Naive thymus-derived CD4-positive, alpha-beta T cell (primary cell): ENCODE measurements at regions not wholly inside any gene's neighbourhood (a gene's known extent, or its start where the extent isn't known, plus 50 kb on each side); places are given as distances from the start of the nearest gene placed in this dataset.

ENCODE experiments used
- ATAC-seq: fragments of 150-1000 bp; cut with Tn5 transposase; 2 replicates; pipeline ENCODE4 v1.10.0; 2021; ENCODE audit warnings: mild to moderate bottlenecking, moderate library complexity
- CTCF ChIA-PET: fragments of 350-600 bp; sonication (Branson Sonifier 250); formaldehyde crosslinking; loops from one replicate; lab custom pipeline; 2021; ENCODE audit warnings: antibody characterized with exemption; lab: Charles Lee
- POLR2A ChIA-PET: fragments of 350-600 bp; sonication (Branson Sonifier 250); formaldehyde crosslinking; loops from one replicate; lab custom pipeline; 2021; ENCODE audit warnings: antibody characterized with exemption, inconsistent platforms; lab: Charles Lee
- DNase-seq, 9 donors: peaks; one replicate each; pipeline versions ENCODE4 v3.0.0 to v3.0.0-alpha.2; 2020 to 2022; ENCODE audit warnings: mixed read lengths in 1 of 9
- H3K27ac ChIP-seq: one replicate; pipeline ENCODE4 v1.7.0; 2013; ENCODE audit warnings: mild to moderate bottlenecking, low read depth, low read length, moderate library complexity
- H3K27me3 ChIP-seq, 2 donors: one replicate each; pipeline ENCODE4 v1.7.0; 2013; ENCODE audit warnings: low read length in 2 of 2, mild to moderate bottlenecking in 2 of 2, moderate library complexity in 2 of 2; ENCODE audit not compliant: control insufficient read depth in 2 of 2, insufficient read depth in 2 of 2
- H3K36me3 ChIP-seq, 3 experiments: 1 replicate in 2 of 3; 2 replicates in 1 of 3; pipeline ENCODE4 v1.7.0; 2013; ENCODE audit warnings: low read length in 3 of 3, mild to moderate bottlenecking in 3 of 3, moderate library complexity in 1 of 3; ENCODE audit not compliant: insufficient read depth in 3 of 3, control insufficient read depth in 2 of 3
- H3K4me1 ChIP-seq, 2 donors: one replicate each; pipeline ENCODE4 v1.7.0; 2013; ENCODE audit warnings: low read length in 2 of 2, mild to moderate bottlenecking in 2 of 2, moderate library complexity in 1 of 2; ENCODE audit not compliant: control insufficient read depth in 2 of 2, insufficient read depth in 2 of 2
- H3K4me3 ChIP-seq: 2 replicates; pipeline ENCODE4 v1.7.0; 2013; ENCODE audit warnings: mild to moderate bottlenecking, low read length
- H3K9me3 ChIP-seq, 3 experiments: 1 replicate in 2 of 3; 2 replicates in 1 of 3; pipeline ENCODE4 v1.7.0; 2013; ENCODE audit warnings: low read length in 3 of 3; ENCODE audit not compliant: control insufficient read depth in 2 of 3
- H3K27ac Mint-ChIP-seq, 9 donors: one replicate each; pipeline ENCODE4 v1.8.0; 2020 to 2022; ENCODE audit warnings: mixed read lengths in 9 of 9, mild to moderate bottlenecking in 8 of 9, moderate library complexity in 5 of 9, inconsistent platforms in 2 of 9
- H3K27me3 Mint-ChIP-seq, 5 donors: one replicate each; pipeline ENCODE4 v1.8.0; 2021 to 2022; ENCODE audit warnings: mixed read lengths in 5 of 5, mild to moderate bottlenecking in 1 of 5
- H3K36me3 Mint-ChIP-seq, 5 donors: one replicate each; pipeline ENCODE4 v1.8.0; 2020 to 2022; ENCODE audit warnings: mixed read lengths in 5 of 5, mild to moderate bottlenecking in 3 of 5, inconsistent platforms in 1 of 5
- H3K4me1 Mint-ChIP-seq, 7 donors: one replicate each; pipeline ENCODE4 v1.8.0; 2020 to 2022; ENCODE audit warnings: mixed read lengths in 7 of 7, mild to moderate bottlenecking in 3 of 7, inconsistent platforms in 1 of 7
- H3K4me3 Mint-ChIP-seq, 10 donors: one replicate each; pipeline ENCODE4 v1.8.0; 2020 to 2022; ENCODE audit warnings: mild to moderate bottlenecking in 10 of 10, mixed read lengths in 10 of 10, moderate library complexity in 6 of 10, inconsistent platforms in 2 of 10
- H3K9me3 Mint-ChIP-seq, 11 donors: one replicate each; pipeline ENCODE4 v1.8.0; 2020 to 2022; ENCODE audit warnings: mixed read lengths in 11 of 11, mild to moderate bottlenecking in 4 of 11, inconsistent platforms in 1 of 11, moderate library complexity in 1 of 11
- intact Hi-C, 2 donors: fragments of 100-400 bp; cut with micrococcal nuclease; formaldehyde crosslinking; loops; one replicate each; pipeline ENCODE4 v1.15.1; 2023

DNA sequence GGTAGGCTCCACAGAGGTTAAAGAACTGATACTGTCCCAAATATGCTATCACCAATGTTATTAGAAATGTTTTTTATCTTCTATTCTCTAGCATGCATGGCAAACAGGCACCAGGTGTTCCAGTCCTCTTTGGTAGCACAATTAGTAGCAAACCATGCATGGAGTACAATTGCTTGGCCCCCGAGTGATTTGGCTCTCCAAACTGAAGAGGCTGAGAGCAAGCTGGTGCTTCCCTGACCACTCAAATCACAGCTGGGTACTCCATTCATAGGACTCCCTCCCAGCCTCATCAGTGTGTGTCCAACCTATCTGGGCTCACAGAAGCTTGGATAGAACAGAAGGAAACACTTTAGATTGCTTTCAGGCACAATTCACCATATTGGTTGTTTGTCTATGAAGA, 93.4 kb downstream of the DIO2 start:
- Histone ChIP-seq H3K9me3 (no peaks in the 10 kb centered on the region), H3K4me3 (no peak overlapping the region), H3K4me1 (no peaks in the 10 kb centered on the region), H3K27ac (no peak overlapping the region), H3K27me3 (no peaks in the 10 kb centered on the region), H3K36me3 (no peaks in the 10 kb centered on the region)
- intact Hi-C loops = no loop called here
- ChIA-PET CTCF (no interaction called here), POLR2A (no interaction called here)
- ATAC-seq (no peak), DNase-seq (no peak)
- no peaks in the 10 kb centered on the region for H3K27me3 Mint-ChIP-seq
- H3K27ac Mint-ChIP-seq = no peak overlapping the region
- no peaks in the 10 kb centered on the region for H3K36me3 Mint-ChIP-seq
- H3K9me3 Mint-ChIP-seq = peaks cover 3 to 25% (median 13%) of the 10 kb centered on the region in 11 donors
- H3K4me3 Mint-ChIP-seq = no peak overlapping the region
- H3K4me1 Mint-ChIP-seq = no peaks in the 10 kb centered on the region

DNA sequence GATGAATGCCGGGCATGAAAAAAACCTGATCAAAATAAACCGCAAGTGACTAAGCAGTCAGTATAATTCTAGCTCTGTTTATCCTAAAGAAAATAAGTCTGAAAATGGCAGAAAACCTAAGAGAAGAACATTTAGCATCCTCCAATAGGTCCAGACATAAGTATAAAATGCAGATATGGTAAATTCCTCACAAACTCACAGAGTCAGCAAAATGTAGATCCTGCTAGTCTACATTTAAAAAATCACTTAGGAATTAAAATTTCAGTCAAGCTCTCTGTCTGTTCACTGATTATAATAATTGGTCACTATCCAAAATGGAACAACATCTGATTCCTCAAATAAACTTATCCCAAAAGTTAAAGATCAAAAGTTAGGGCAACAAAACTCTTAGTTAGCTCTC, 95.1 kb downstream of the DIO2 start:
- H3K9me3 ChIP-seq = no peaks in the 10 kb centered on the region
- ChIA-PET CTCF (no interaction called here), POLR2A (no interaction called here)
- no peak for ATAC-seq
- H3K9me3 Mint-ChIP-seq = peaks cover under 1 to 19% (median 4%) of the 10 kb centered on the region in 11 donors
- no peak overlapping the region for H3K27ac ChIP-seq
- no peaks in the 10 kb centered on the region for H3K27me3 ChIP-seq
- DNase-seq = no peak
- H3K27me3 Mint-ChIP-seq = no peaks in the 10 kb centered on the region
- no peak overlapping the region for H3K27ac Mint-ChIP-seq
- no peaks in the 10 kb centered on the region for H3K4me1 ChIP-seq
- no peak overlapping the region for H3K4me3 Mint-ChIP-seq
- no peaks in the 10 kb centered on the region for H3K36me3 ChIP-seq
- no peaks in the 10 kb centered on the region for H3K4me1 Mint-ChIP-seq
- intact Hi-C loops = no loop called here
- H3K4me3 ChIP-seq = no peak overlapping the region
- no peaks in the 10 kb centered on the region for H3K36me3 Mint-ChIP-seq

DNA sequence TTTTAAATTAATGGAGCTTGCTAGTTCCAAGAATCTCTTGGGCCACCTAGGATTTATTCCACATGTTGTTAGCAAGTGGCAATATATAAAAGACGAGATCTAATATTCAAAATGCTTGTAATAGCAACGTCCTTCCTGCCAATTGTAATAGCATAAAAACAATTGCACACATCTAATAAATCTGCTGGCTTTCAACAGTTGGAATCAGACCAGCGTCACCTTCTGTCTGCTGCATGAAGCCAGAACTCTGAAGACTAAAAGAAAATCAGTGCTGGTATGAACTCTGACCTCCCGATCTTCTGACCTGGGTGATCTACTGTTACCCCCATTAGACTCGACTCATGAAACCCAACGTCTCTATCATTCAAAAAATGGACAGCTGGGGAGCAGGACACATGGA, 100.6 kb downstream of the DIO2 start:
- H3K9me3 ChIP-seq = no peaks in the 10 kb centered on the region
- H3K4me3 ChIP-seq = no peak overlapping the region
- ATAC-seq (no peak), DNase-seq (no peak)
- H3K27ac Mint-ChIP-seq = no peak overlapping the region
- CTCF ChIA-PET = no interaction called here
- peaks cover 0 to 18% (median 3%) of the 10 kb centered on the region in 11 donors for H3K9me3 Mint-ChIP-seq
- intact Hi-C loops = no loop called here
- no peaks in the 10 kb centered on the region for H3K27me3 Mint-ChIP-seq
- H3K4me3 Mint-ChIP-seq = no peak overlapping the region
- H3K27ac ChIP-seq = no peak overlapping the region
- H3K36me3 ChIP-seq = no peaks in the 10 kb centered on the region
- POLR2A ChIA-PET = no interaction called here
- no peaks in the 10 kb centered on the region for H3K4me1 Mint-ChIP-seq
- no peaks in the 10 kb centered on the region for H3K4me1 ChIP-seq
- no peaks in the 10 kb centered on the region for H3K36me3 Mint-ChIP-seq
- H3K27me3 ChIP-seq = no peaks in the 10 kb centered on the region

DNA sequence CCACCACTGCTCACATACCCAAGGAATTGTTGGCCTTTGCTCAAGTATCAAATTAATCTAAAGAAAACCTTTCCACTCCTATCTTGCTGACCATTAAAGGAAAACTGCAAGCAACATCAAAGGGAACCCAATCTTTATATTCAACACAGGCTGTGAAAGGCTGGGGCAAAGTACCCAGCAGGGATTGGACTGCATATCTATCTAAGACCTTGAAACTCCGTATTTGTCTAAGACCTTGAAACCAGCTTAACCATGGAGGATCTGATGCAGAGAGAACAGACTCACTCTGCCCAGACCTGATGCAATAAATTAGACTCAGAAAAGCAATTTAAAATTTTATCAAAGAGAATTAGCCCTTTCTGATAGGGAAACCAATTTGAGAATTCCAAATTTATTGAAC, 102.2 kb downstream of the DIO2 start:
- no peak overlapping the region for H3K4me3 Mint-ChIP-seq
- CTCF ChIA-PET = no interaction called here
- ATAC-seq = no peak

DNA sequence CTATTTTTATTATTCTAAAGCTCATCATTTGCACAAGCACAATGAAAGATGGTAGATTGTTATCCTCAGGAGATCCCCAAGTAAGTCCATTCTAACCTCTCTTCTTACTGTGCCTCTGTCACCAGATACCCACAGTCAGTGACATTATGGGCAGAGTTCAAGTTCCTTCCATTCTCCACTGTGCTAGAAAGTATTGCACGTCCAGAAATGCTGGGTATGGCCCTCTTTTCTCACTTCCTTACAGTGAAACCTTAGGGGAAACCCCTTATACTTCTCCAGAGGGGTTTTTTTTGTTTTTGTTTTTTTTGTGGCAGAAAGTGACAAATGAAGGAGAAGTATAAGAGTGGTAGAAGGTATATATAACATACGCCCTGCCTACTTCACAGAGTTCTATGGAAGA, 102.9 kb downstream of the DIO2 start:
- Histone ChIP-seq H3K9me3 (no peaks in the 10 kb centered on the region), H3K27me3 (no peaks in the 10 kb centered on the region), H3K27ac (no peak overlapping the region), H3K4me1 (no peaks in the 10 kb centered on the region), H3K4me3 (no peak overlapping the region), H3K36me3 (no peaks in the 10 kb centered on the region)
- ATAC-seq (no peak), DNase-seq (no peak)
- no peaks in the 10 kb centered on the region for H3K4me1 Mint-ChIP-seq
- POLR2A ChIA-PET = no interaction called here
- intact Hi-C loops = no loop called here
- no peak overlapping the region for H3K27ac Mint-ChIP-seq
- H3K36me3 Mint-ChIP-seq = no peaks in the 10 kb centered on the region
- H3K4me3 Mint-ChIP-seq = no peak overlapping the region
- no peaks in the 10 kb centered on the region for H3K27me3 Mint-ChIP-seq
- CTCF ChIA-PET = no interaction called here
- peaks cover 0 to 18% (median 3%) of the 10 kb centered on the region in 11 donors for H3K9me3 Mint-ChIP-seq

More for the DNA sequence above, 102.2 kb downstream of the DIO2 start:
- Mint-ChIP-seq H3K27me3 (no peaks in the 10 kb centered on the region), H3K9me3 (peaks cover 0 to 18% (median 3%) of the 10 kb centered on the region in 11 donors), H3K4me1 (no peaks in the 10 kb centered on the region), H3K36me3 (no peaks in the 10 kb centered on the region), H3K27ac (no peak overlapping the region)
- Histone ChIP-seq H3K9me3 (no peaks in the 10 kb centered on the region), H3K36me3 (no peaks in the 10 kb centered on the region), H3K27ac (no peak overlapping the region), H3K4me1 (no peaks in the 10 kb centered on the region), H3K4me3 (no peak overlapping the region), H3K27me3 (no peaks in the 10 kb centered on the region)
- DNase-seq = no peak
- intact Hi-C loops = no loop called here
- POLR2A ChIA-PET = no interaction called here

DNA sequence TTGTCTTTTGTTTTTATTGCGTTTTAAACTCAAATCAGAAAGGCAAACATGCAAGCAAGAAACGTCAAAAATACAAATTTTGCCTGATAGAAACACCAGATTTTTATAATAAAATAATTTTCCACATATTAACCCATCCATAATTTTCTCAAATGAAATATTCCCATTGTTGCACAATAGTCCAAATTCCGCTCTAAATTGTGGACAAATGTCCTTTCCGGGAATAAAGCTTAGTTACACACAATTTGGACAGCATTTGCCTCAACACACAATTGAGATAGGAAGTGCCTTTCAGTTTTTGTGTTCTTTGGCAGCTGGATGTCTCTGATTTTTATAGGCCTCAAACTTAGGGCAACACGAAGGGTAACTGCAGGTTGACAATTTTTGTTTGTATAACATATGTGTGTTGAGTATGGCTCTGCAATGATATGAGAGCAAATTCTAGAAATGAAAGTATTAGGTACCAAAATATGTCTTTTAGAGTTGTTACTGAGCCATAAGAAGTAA, 105.8 kb downstream of the DIO2 start:
- Mint-ChIP-seq H3K27me3 (no peaks in the 10 kb centered on the region), H3K4me1 (no peaks in the 10 kb centered on the region), H3K9me3 (peaks cover 0 to 18% (median 3%) of the 10 kb centered on the region in 11 donors), H3K27ac (no peak overlapping the region), H3K4me3 (no peak overlapping the region), H3K36me3 (no peaks in the 10 kb centered on the region)
- H3K4me3 ChIP-seq = no peak overlapping the region
- no peaks in the 10 kb centered on the region for H3K36me3 ChIP-seq
- DNase-seq (no peak), ATAC-seq (no peak)
- no peaks in the 10 kb centered on the region for H3K9me3 ChIP-seq
- no peaks in the 10 kb centered on the region for H3K4me1 ChIP-seq
- H3K27ac ChIP-seq = no peak overlapping the region
- CTCF ChIA-PET = no interaction called here
- POLR2A ChIA-PET = no interaction called here
- no peaks in the 10 kb centered on the region for H3K27me3 ChIP-seq
- intact Hi-C loops = no loop called here

DNA sequence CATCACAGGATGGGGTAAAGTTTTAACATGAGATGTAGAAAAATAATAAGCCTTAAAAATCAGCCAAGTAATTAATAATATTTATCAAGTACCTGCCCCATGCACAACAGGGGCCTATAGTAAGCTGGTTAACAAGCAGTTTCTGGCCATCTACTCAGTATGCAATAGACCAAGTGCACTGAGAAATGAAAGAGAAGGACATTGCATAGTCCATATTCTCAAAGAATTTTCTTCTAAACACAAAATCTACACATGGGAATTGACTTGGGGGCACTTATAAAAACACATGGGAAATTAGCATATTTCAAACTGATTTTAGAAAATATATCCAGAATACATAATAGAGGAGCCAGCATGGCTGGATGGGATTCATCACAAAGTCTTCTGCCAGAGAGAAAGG, 109.5 kb downstream of the DIO2 start:
- intact Hi-C loops = no loop called here
- CTCF ChIA-PET = no interaction called here
- Mint-ChIP-seq H3K4me1 (no peaks in the 10 kb centered on the region), H3K27ac (no peak overlapping the region), H3K9me3 (peaks cover 0 to 11% (median 2%) of the 10 kb centered on the region in 11 donors), H3K27me3 (no peaks in the 10 kb centered on the region), H3K4me3 (no peak overlapping the region), H3K36me3 (no peaks in the 10 kb centered on the region)
- no peaks in the 10 kb centered on the region for H3K27me3 ChIP-seq
- no peaks in the 10 kb centered on the region for H3K36me3 ChIP-seq
- H3K27ac ChIP-seq = no peak overlapping the region
- POLR2A ChIA-PET = no interaction called here
- no peaks in the 10 kb centered on the region for H3K9me3 ChIP-seq
- H3K4me1 ChIP-seq = no peaks in the 10 kb centered on the region
- no peak for ATAC-seq
- H3K4me3 ChIP-seq = no peak overlapping the region
- DNase-seq = no peak
